HuH-7.5 (cell line): ENCODE measurements at regions not wholly inside any gene's neighbourhood (a gene's known extent, or its start where the extent isn't known, plus 50 kb on each side); places are given as distances from the start of the nearest gene placed in this dataset.

Experiments used
- DNase-seq: peaks from one replicate; pipeline ENCODE4 v3.0.0; 2011; ENCODE audit warnings: low spot score

GRCh38 chr12:115423546-115423987 lies 739.6 kb upstream of the TBX3 start:
- no peak for DNase-seq

DNA sequence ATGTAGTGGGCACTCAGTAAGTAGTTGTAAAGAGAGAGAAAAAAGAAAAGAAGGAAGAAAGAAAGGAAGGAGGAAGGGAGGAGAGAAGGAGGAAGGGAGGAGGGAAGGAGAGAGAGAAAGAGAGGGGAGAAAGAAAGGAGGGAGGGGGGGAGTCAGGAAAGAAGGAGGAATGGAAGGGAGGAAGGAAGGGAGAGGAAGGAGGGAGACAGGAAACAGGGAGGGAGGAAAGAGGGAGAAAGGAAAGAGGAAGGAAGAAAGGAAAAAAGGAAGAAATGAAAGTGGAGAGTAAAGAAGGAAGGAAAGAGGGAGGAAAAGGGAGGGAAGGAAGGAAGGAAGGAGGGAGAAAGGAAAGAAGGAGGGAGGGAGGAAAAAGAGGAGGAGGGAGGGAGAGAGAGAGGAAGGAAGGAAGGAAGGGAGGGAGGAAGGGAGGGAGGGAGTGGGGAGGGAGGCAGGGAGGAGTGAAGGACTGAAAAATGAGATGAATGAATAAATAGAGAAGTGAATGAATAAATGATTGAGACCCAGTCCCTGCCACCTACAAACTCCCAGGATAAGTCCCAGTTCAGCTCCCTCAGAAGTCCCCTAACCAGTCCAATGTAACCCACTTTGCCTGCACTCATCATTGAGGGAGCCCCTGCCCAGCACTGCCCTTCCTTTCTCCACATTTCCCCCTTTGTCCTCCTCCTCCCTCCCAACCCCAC lies 739.0 kb upstream of the TBX3 start:
- DNase-seq = no peak

DNA sequence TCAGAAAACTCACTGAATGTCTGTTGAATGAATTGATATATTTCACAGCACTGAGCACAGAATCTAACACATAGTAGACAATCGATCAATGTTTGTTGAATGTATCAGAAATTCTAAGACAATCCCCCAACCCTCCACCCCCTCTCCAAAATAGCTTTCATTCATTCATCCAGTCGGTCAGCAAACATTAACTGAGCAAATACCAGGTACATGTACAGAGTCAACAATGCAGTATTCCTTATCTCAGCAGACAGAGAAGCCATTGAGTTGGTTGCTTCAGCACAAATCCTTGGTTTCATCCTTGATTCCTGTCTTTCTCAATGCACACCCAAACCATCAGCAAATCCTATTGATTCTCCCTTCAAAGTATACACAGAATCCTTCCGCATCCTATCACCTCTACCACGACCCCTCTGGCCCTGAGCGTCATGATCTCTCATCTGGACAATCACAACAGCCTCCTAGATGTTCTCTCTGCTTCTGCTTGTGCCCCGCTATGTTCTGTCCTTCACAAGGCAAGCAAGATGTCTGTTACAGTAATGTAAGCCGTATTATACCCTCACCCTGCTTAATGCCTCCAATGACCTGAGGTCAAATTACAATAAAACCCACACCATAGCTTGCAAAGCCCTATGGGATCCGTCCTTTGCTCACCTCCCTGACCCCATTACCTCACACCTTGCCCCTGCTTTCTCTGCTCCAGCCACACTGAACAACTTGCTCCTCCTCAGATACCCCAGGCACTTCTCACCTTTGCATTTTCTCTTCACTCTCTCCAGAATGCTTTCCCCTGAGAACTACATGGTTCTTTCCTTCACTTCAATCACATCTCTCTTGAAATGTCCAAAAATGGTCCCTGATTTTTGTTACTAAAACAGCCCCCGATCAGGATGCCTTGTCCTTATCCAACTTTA lies 738.1 kb upstream of the TBX3 start:
- peak; percentile 11 for DNase-seq

- no peak for DNase-seq
Measured at GRCh38 chr12:115421350-115421749, 737.4 kb upstream of the TBX3 start.

GRCh38 chr12:115419145-115419646 lies 735.2 kb upstream of the TBX3 start:
- DNase-seq = no peak

- no peak for DNase-seq
Measured at GRCh38 chr12:115417610-115418009, 733.6 kb upstream of the TBX3 start.

- no peak for DNase-seq
Measured at GRCh38 chr12:115416869-115417268, 732.9 kb upstream of the TBX3 start.

- DNase-seq = no peak
Measured at GRCh38 chr12:115413626-115414025, 729.7 kb upstream of the TBX3 start.

- DNase-seq = no peak
Measured at GRCh38 chr12:115412831-115413230, 728.9 kb upstream of the TBX3 start.

- DNase-seq = no peak
Measured at GRCh38 chr12:115411121-115411520, 727.1 kb upstream of the TBX3 start.

DNA sequence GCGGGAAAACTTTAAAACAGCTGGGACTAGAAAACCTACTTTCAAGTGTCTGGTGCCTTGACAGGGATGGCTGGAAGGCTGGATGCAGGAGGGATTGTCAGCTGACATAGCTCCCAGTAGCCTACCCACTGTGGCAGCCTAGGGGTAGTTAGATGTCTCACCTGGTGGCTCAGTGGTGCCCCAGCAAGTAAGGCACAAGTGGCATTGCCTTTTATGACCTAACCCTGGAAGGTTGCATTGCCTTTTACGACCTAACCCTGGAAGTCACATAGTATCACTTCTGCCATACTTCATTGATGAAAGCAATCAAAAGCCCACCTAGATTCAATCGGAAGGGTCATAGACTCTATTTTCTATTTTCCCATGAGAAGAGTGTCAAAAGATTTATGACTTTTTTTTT lies 724.7 kb upstream of the TBX3 start:
- DNase-seq = no peak

GRCh38 chr12:115407723-115408122 lies 723.7 kb upstream of the TBX3 start:
- no peak for DNase-seq

DNA sequence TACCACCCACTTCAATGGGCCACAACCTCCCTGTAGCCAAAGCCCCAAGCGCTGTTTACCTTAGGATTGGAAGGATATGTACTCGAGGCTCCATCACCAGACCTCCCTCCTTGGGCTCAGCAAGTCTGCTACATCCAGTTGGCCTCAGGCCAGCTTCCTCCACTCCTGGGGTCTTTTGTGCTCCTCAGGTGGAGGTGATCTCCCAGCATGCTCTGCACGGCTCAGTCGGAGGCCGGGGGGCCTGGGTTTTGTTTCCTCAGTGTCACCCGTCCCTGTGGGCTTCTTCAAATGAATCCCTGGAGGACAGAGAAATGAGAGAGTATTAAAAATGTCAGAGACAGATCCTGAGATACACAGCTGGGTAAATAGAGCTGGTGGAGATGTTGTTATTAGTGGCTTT lies 723.1 kb upstream of the TBX3 start:
- DNase-seq = no peak

DNA sequence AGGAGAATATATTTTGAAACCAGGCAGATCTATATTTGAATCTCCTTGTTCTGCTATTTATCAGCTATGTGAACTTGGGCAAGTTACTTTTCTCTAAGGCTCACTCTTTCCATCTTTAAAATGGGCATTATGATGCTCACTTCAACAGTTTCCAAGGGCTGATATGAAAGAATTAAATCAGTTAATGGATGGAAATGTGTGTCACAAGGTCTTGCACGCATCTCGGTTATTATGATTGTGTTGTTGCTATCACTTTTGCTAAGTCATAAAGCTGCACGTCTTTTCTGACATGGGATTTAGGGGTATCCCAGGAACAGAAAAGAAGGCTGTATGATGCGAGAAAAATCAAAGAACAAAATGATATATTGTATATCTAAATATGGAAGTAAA lies 721.5 kb upstream of the TBX3 start:
- no peak for DNase-seq

- no peak for DNase-seq
Measured at GRCh38 chr12:115404761-115405470, 720.9 kb upstream of the TBX3 start.

GRCh38 chr12:115403689-115404088 lies 719.7 kb upstream of the TBX3 start:
- DNase-seq = no peak

- no peak for DNase-seq
Measured at GRCh38 chr12:115403253-115403652, 719.3 kb upstream of the TBX3 start.

- no peak for DNase-seq
Measured at GRCh38 chr12:115402443-115403180, 718.6 kb upstream of the TBX3 start.

- DNase-seq = no peak
Measured at GRCh38 chr12:115401761-115402160, 717.8 kb upstream of the TBX3 start.

DNA sequence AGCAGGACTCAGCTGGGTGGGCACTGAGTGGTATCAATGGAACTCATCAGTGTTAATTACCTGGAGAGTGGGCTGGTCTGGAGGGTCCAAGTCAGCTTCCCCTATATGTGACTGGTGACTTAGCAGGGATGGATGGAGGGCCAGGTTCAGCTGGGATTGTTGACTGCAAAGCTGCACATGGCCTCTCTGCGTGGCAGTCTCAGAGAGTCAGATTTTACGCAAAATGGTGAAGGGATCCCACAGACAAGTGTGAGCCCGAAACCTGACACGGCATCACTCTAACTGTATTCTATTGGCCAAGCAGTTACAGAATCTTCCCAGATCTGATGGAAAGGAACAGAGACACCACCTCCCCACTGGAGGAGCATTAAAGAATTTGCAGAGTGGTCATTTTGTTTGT lies 716.0 kb upstream of the TBX3 start:
- no peak for DNase-seq

- peak; percentile 20 for DNase-seq
Measured at GRCh38 chr12:115398311-115398781, 714.4 kb upstream of the TBX3 start.

- no peak for DNase-seq
Measured at GRCh38 chr12:115396567-115396966, 712.6 kb upstream of the TBX3 start.
